ENCODE measurements at regions not wholly inside any gene's neighbourhood (a gene's known extent, or its start where the extent isn't known, plus 50 kb on each side); places are given as distances from the start of the nearest gene placed in this dataset.

- DNase-seq, result no peak
Measured at GRCh38 chr14:53338192-53338591, 185.1 kb upstream of the DDHD1 start.

DNA sequence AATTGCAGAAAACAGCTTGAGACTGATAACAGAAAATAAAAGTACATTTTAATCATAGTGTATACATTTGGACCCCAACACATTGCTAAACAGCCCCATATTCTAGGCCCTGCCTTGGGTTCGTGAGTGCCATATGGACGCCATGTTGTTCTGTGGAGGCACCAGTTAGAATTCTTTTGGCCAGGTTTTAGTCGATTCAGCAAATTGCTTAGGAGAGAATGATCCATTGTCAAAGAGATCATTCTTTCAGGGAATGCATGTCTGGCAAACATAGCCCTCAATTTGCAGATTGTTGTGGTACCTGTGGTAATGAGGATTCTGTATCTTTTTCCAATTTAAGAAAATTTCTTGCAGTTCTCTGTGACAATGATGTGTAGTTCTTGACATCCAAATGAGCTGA, 183.6 kb upstream of the DDHD1 start:
- no peak for DNase-seq

GRCh38 chr14:53333809-53334208, 180.7 kb upstream of the DDHD1 start:
- DNase-seq, result no peak

GRCh38 chr14:53331921-53332320, 178.8 kb upstream of the DDHD1 start:
- DNase-seq, result no peak

GRCh38 chr14:53331247-53331646, 178.1 kb upstream of the DDHD1 start:
- DNase-seq, result no peak

DNA sequence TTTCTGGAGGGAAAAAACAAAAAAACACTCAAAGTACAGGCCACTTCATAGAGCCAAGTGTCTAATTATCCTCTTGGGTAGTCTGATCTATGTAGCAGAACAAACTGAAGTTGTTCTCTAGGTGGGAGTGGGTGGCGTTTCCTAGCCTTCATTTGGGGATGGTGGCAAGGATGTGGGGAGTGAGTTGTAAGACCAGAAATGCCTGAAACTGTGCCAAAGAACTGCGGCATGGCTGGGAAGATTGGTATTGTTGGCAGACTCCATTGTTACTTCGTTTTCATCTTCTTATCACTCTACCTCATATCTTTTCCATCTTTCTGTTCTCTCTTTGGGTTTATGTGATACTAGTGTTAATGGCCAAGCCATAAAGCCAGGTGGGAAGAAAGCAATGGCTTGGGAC, 177.3 kb upstream of the DDHD1 start:
- no peak for DNase-seq

GRCh38 chr14:53328841-53329240, 175.7 kb upstream of the DDHD1 start:
- DNase-seq, result no peak

DNA sequence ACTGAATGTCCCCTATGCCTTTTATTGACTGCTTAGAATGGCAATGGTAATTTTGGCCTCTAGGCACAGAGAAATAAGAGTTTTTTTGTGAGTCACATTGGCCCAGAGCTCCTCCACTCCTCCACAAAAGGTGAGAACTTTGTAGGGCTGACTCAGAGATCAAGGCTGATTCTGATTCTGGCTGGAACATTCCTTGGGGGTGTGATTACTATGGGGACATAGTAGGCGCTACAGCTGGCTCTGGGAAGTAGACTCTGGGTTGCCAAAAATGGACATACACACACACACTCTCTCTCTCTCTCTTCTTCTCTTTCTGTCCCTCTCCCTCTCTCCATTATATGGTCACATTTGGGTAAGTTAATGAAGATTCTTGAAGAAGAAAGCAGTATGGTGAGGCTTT, 174.6 kb upstream of the DDHD1 start:
- DNase-seq, result no peak

- no peak for DNase-seq
Measured at GRCh38 chr14:53325176-53325806, 172.2 kb upstream of the DDHD1 start.

- no peak for DNase-seq
Measured at GRCh38 chr14:53316504-53316903, 163.4 kb upstream of the DDHD1 start.

GRCh38 chr14:53310412-53310811, 157.3 kb upstream of the DDHD1 start:
- no peak for DNase-seq

DNA sequence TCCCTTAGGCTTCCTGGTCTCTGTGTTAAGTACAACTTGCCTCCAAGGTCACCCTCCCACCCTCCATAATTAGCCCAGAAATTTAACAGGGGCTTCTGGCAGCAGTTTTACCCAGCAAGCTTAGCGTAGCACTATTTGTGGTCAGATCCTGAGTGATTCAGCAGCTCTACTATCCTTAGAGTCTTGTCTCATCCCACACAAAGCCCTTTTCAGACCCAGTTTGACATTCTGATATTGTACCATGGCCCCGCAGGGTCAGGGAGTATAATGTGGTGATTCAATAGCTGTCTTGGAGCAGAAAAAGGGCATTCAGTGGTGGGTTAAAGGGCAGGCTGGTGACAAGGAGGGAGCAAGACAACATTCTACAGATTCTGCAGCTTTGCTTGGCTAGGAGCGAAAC, 153.8 kb upstream of the DDHD1 start:
- DNase-seq, result no peak

GRCh38 chr14:53306267-53306721, 153.2 kb upstream of the DDHD1 start:
- peak; percentile 58 for DNase-seq

GRCh38 chr14:53304726-53305381, 151.7 kb upstream of the DDHD1 start:
- DNase-seq, result no peak

- no peak for DNase-seq
Measured at GRCh38 chr14:53295985-53296582, 143.0 kb upstream of the DDHD1 start.

DNA sequence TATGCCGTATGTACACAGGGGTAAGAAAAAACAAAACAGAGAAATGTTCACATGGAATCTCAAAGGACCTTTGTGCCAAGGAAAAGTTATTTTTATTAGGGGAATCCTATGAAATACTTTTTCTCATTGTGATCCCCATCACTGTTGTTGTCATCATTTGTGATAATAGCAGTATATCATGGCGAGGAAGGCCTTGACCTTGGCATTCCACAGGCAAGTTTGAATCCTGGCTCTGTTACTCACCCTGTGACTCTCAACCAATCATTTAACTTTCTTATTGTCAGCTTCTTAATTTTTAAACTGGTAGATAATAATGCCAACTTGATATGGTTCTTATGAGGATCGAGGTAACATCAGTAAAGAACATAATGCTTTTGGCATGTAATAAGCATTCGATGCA, 142.2 kb upstream of the DDHD1 start:
- DNase-seq, result no peak

- DNase-seq, result no peak
Measured at GRCh38 chr14:53286301-53286700, 133.2 kb upstream of the DDHD1 start.

- no peak for DNase-seq
Measured at GRCh38 chr14:53285821-53286220, 132.7 kb upstream of the DDHD1 start.

DNA sequence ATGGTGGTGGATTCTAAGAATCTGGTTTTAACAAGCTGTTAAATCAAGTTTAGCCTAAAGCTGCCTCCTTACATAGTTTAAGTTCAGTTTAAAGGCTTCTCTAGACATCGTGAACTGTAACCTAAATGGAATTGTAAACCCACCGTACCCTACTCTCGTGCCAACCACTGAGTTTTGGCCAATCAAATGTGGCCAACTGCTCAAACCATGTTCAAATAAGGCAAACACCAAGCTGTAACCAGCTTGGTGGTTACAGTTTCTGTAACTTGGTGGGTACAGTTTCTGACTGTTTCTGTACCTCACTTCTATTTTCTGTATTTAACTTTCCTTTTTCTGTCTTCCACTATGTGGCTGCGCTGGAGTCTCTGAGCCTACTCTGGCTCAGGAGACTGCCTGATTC, 131.9 kb upstream of the DDHD1 start:
- DNase-seq, result no peak

- no peak for DNase-seq
Measured at GRCh38 chr14:53278602-53279506, 125.7 kb upstream of the DDHD1 start.

DNA sequence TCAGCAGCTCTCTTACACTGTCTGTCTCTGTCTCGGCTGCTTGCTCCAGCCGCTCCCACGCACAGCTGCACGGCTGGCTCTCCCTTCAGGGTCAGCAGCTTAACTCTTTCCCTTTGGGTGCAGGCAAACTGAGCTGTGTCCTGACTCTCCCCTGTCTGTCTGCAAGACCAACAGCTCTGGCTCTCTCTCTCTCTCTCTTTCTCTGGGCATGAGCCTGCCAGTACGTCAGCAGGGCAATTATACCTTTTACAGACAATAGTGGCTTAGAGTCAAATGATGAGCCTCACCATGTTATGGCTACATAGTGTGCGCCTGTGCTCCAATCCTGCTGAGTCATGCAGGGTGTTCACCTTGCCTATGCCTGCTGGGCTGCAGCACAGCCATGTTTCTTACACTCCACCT, 120.5 kb upstream of the DDHD1 start:
- DNase-seq, result no peak

GRCh38 chr14:53265025-53265424, 111.9 kb upstream of the DDHD1 start:
- no peak for DNase-seq

DNA sequence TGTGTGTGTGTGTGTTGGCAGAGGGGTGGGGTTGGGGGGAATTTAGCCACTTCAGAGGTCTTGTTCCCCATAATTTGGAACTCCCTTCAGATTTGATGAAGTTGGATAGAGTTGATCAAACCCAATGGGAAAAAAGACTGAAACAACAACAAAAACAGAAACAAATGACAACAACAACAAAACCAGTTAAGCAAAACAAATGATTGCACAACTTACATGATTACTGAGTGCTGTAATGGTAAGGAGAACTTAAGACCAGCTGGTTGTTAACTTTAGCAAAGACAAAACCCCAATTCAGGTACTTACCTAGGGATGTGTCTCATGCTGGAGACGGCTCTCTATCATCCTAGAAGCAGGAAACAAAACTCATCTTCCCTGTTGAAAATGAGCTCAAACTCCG, 107.8 kb upstream of the DDHD1 start:
- DNase-seq, result no peak

GRCh38 chr14:53260286-53260685, 107.2 kb upstream of the DDHD1 start:
- no peak for DNase-seq

Data from NCI-H1417 treated with DMSO at 0.1 percent for 48 hours (cell line).